Eye (tissue), 1 donor: ENCODE measurements at regions not wholly inside any gene's neighbourhood (a gene's known extent, or its start where the extent isn't known, plus 50 kb on each side); places are given as distances from the start of the nearest gene placed in this dataset.

Experiments used
- DNase-seq: peaks from one replicate; pipeline ENCODE4 v3.0.0-alpha.2; 2015

GRCh38 chr9:2465516-2465915 is 156.1 kb upstream of the VLDLR start:
- DNase-seq, result no peak

GRCh38 chr9:2465921-2466460 is 155.6 kb upstream of the VLDLR start:
- no peak for DNase-seq

GRCh38 chr9:2466703-2467102 is 154.9 kb upstream of the VLDLR start:
- DNase-seq, result no peak

GRCh38 chr9:2469681-2470221 is 151.8 kb upstream of the VLDLR start:
- DNase-seq, result peak; percentile 77

- DNase-seq, result no peak
Observed at GRCh38 chr9:2473681-2474080, 147.9 kb upstream of the VLDLR start.

GRCh38 chr9:2477755-2478154 is 143.8 kb upstream of the VLDLR start:
- DNase-seq, result peak; percentile 44

GRCh38 chr9:2478421-2478820 is 143.2 kb upstream of the VLDLR start:
- no peak for DNase-seq

- no peak for DNase-seq
Observed at GRCh38 chr9:2479056-2479565, 142.5 kb upstream of the VLDLR start.

- DNase-seq, result no peak
Observed at GRCh38 chr9:2480255-2480837, 141.2 kb upstream of the VLDLR start.

- no peak for DNase-seq
Observed at GRCh38 chr9:2481216-2481615, 140.4 kb upstream of the VLDLR start.

- DNase-seq, result no peak
Observed at GRCh38 chr9:2486988-2487387, 134.6 kb upstream of the VLDLR start.

- peak; percentile 52 for DNase-seq
Observed at GRCh38 chr9:2489838-2490314, 131.7 kb upstream of the VLDLR start.

- no peak for DNase-seq
Observed at GRCh38 chr9:2492161-2492560, 129.4 kb upstream of the VLDLR start.

- no peak for DNase-seq
Observed at GRCh38 chr9:2493109-2493508, 128.5 kb upstream of the VLDLR start.

GRCh38 chr9:2493529-2493928 is 128.1 kb upstream of the VLDLR start:
- no peak for DNase-seq

GRCh38 chr9:2494562-2494961 is 127.0 kb upstream of the VLDLR start:
- no peak for DNase-seq

- DNase-seq, result no peak
Observed at GRCh38 chr9:2495221-2496005, 126.2 kb upstream of the VLDLR start.

- DNase-seq, result no peak
Observed at GRCh38 chr9:2496169-2496568, 125.4 kb upstream of the VLDLR start.

- no peak for DNase-seq
Observed at GRCh38 chr9:2496934-2497333, 124.7 kb upstream of the VLDLR start.

GRCh38 chr9:2497666-2498400 is 123.8 kb upstream of the VLDLR start:
- no peak for DNase-seq

GRCh38 chr9:2502210-2502609 is 119.4 kb upstream of the VLDLR start:
- no peak for DNase-seq

- DNase-seq, result no peak
Observed at GRCh38 chr9:2502760-2503159, 118.8 kb upstream of the VLDLR start.

- DNase-seq, result no peak
Observed at GRCh38 chr9:2506321-2506720, 115.3 kb upstream of the VLDLR start.
